CD4-positive, alpha-beta T cell (primary cell): ENCODE measurements at regions not wholly inside any gene's neighbourhood (a gene's known extent, or its start where the extent isn't known, plus 50 kb on each side); places are given as distances from the start of the nearest gene placed in this dataset.

Experiments
- ATAC-seq: fragments of 200-7000 bp; cut with Tn5 transposase; one replicate; pipeline ENCODE4 v1.10.0; 2022; ENCODE audit warnings: mild to moderate bottlenecking; ENCODE audit not compliant: poor library complexity
- CTCF ChIA-PET: fragments of 350-600 bp; sonication (Branson Sonifier 250); formaldehyde crosslinking; loops from one replicate; lab custom pipeline; 2021; ENCODE audit warnings: antibody characterized with exemption, inconsistent platforms; lab: Charles Lee
- POLR2A ChIA-PET: fragments of 350-600 bp; sonication (Branson Sonifier 250); formaldehyde crosslinking; loops from one replicate; lab custom pipeline; 2021; ENCODE audit warnings: antibody characterized with exemption, inconsistent platforms; lab: Charles Lee
- DNase-seq, 14 experiments: peaks; one replicate each; pipeline ENCODE4 v3.0.0-alpha.2; 2013 to 2020; ENCODE audit warnings: mixed read lengths in 2 of 14
- H3K27ac ChIP-seq, 2 donors: one replicate each; pipeline versions ENCODE4 v1.5.1 to v1.7.0; 2013; ENCODE audit warnings: low read length in 2 of 2, low read depth in 1 of 2, mild to moderate bottlenecking in 1 of 2
- H3K27me3 ChIP-seq, 2 experiments: 1 replicate in 1 of 2; 2 replicates in 1 of 2; pipeline versions ENCODE4 v1.6.1 to v1.7.0; 2013; ENCODE audit warnings: low read length in 2 of 2, control low read depth in 1 of 2, mild to moderate bottlenecking in 1 of 2, moderate library complexity in 1 of 2; ENCODE audit not compliant: insufficient read depth in 2 of 2, control insufficient read depth in 1 of 2
- H3K36me3 ChIP-seq: one replicate; pipeline ENCODE4 v1.6.1; 2013; ENCODE audit warnings: low read length, control low read depth; ENCODE audit not compliant: insufficient read depth
- H3K4me1 ChIP-seq: one replicate; pipeline ENCODE4 v1.6.1; 2013; ENCODE audit warnings: low read length, control low read depth; ENCODE audit not compliant: insufficient read depth
- H3K4me3 ChIP-seq: one replicate; pipeline ENCODE4 v1.5.1; 2013; ENCODE audit warnings: mild to moderate bottlenecking, low read length, moderate library complexity
- H3K9me3 ChIP-seq, 2 experiments: 1 replicate in 1 of 2; 2 replicates in 1 of 2; pipeline versions ENCODE4 v1.6.1 to v1.7.0; 2013; ENCODE audit warnings: low read length in 2 of 2, mild to moderate bottlenecking in 2 of 2, control low read depth in 1 of 2, moderate library complexity in 1 of 2; ENCODE audit not compliant: control insufficient read depth in 1 of 2, insufficient read depth in 1 of 2
- H3K27ac Mint-ChIP-seq: one replicate; pipeline ENCODE4 v1.8.0; 2020; ENCODE audit warnings: mixed read lengths
- H3K27me3 Mint-ChIP-seq: one replicate; pipeline ENCODE4 v1.8.0; 2021; ENCODE audit warnings: mixed read lengths
- H3K36me3 Mint-ChIP-seq: one replicate; pipeline ENCODE4 v1.8.0; 2021; ENCODE audit warnings: low read depth, mixed read lengths
- H3K4me1 Mint-ChIP-seq: one replicate; pipeline ENCODE4 v1.8.0; 2021; ENCODE audit warnings: low read depth, mixed read lengths
- H3K4me3 Mint-ChIP-seq: one replicate; pipeline ENCODE4 v1.8.0; 2020; ENCODE audit warnings: mild to moderate bottlenecking, mixed read lengths
- H3K9me3 Mint-ChIP-seq: one replicate; pipeline ENCODE4 v1.8.0; 2020; ENCODE audit warnings: mixed read lengths
- CTCF ChIP-seq: fragments of 200-600 bp; IDR thresholded peaks from one replicate; pipeline ENCODE4 v1.8.0; 2022; ENCODE audit warnings: antibody characterized with exemption, mild to moderate bottlenecking
- intact Hi-C, 2 experiments: fragments of 100-400 bp; cut with DNase I in 1 of 2; cut with micrococcal nuclease in 1 of 2; formaldehyde crosslinking; loops; one replicate each; pipeline versions ENCODE4 v1.15.1 to v1.9.0; 2023 to 2025; cut with DNase I, micrococcal nuclease

- Histone ChIP-seq H3K4me1 (no peaks in the 10 kb centered on the region), H3K27me3 (peaks cover 0 to 3% of the 10 kb centered on the region in 2 experiments), H3K36me3 (no peaks in the 10 kb centered on the region), H3K27ac (no peak overlapping the region), H3K4me3 (no peak overlapping the region), H3K9me3 (peaks cover 0 to 6% of the 10 kb centered on the region in 2 experiments)
- intact Hi-C loops: no loop called here
- ATAC-seq: no peak
- POLR2A ChIA-PET: no interaction called here
- DNase-seq: no peak
- Mint-ChIP-seq H3K36me3 (no peaks in the 10 kb centered on the region), H3K27me3 (peaks cover 23% of the 10 kb centered on the region), H3K4me1 (no peaks in the 10 kb centered on the region), H3K9me3 (no peaks in the 10 kb centered on the region), H3K27ac (no peak overlapping the region), H3K4me3 (no peak overlapping the region)
- CTCF ChIA-PET: no interaction called here
- TF ChIP-seq CTCF: no peak
Measured at GRCh38 chr20:58005581-58006345, 222.7 kb downstream of the ANKRD60 start.

- ChIA-PET CTCF (no interaction called here), POLR2A (no interaction called here)
- Mint-ChIP-seq H3K36me3 (no peaks in the 10 kb centered on the region), H3K4me1 (no peaks in the 10 kb centered on the region), H3K9me3 (no peaks in the 10 kb centered on the region), H3K27me3 (peaks cover 21% of the 10 kb centered on the region), H3K4me3 (no peak overlapping the region), H3K27ac (no peak overlapping the region)
- DNase-seq (no peak), ATAC-seq (no peak)
- Histone ChIP-seq H3K4me3 (no peak overlapping the region), H3K4me1 (no peaks in the 10 kb centered on the region), H3K27ac (no peak overlapping the region), H3K36me3 (no peaks in the 10 kb centered on the region), H3K9me3 (peaks cover 0 to 6% of the 10 kb centered on the region in 2 experiments), H3K27me3 (no peaks in the 10 kb centered on the region)
- TF ChIP-seq CTCF: no peak
- intact Hi-C loops: no loop called here
Measured at GRCh38 chr20:58004900-58005299, 223.6 kb downstream of the ANKRD60 start.

- Mint-ChIP-seq H3K4me1 (no peaks in the 10 kb centered on the region), H3K36me3 (no peaks in the 10 kb centered on the region), H3K9me3 (no peaks in the 10 kb centered on the region), H3K27ac (no peak overlapping the region), H3K4me3 (no peak overlapping the region), H3K27me3 (peaks cover 14% of the 10 kb centered on the region)
- no peak overlapping the region for H3K27ac ChIP-seq
- TF ChIP-seq CTCF: no peak
- peaks cover 0 to 6% of the 10 kb centered on the region in 2 experiments for H3K9me3 ChIP-seq
- H3K4me3 ChIP-seq: no peak overlapping the region
- CTCF ChIA-PET: no interaction called here
- H3K36me3 ChIP-seq: no peaks in the 10 kb centered on the region
- DNase-seq (no peak), ATAC-seq (no peak)
- peaks cover 7% of the 10 kb centered on the region for H3K4me1 ChIP-seq
- POLR2A ChIA-PET: no interaction called here
- H3K27me3 ChIP-seq: peaks cover 2 to 3% of the 10 kb centered on the region in 2 experiments
- intact Hi-C loops: no loop called here
Measured at GRCh38 chr20:58004146-58004545, 224.3 kb downstream of the ANKRD60 start.
